SK-N-SH treated with all-trans-retinoic acid at 6 μM for 48 hours (cell line): ENCODE measurements at regions not wholly inside any gene's neighbourhood (a gene's known extent, or its start where the extent isn't known, plus 50 kb on each side); places are given as distances from the start of the nearest gene placed in this dataset.

Source experiments
- ATAC-seq: fragments of 200-7000 bp; cut with Tn5 transposase; 3 replicates; pipeline ENCODE4 v1.9.1; 2020; ENCODE audit warnings: mild to moderate bottlenecking, moderate library complexity
- ARNTL ChIP-seq: fragments of 450-650 bp; formaldehyde crosslinking; IDR thresholded peaks from 2 replicates; pipeline ENCODE4 v1.5.0; 2020; ENCODE audit warnings: low read depth, mild to moderate bottlenecking, moderate library complexity, borderline replicate concordance
- BACH2 ChIP-seq: fragments of 250-450 bp; sonication (Bioruptor Pico); IDR thresholded peaks from 2 replicates; pipeline ENCODE4 v1.9.0; 2021; ENCODE audit warnings: mild to moderate bottlenecking, borderline replicate concordance
- CSDC2 ChIP-seq: fragments of 250-450 bp; sonication (Bioruptor Pico); IDR thresholded peaks from 2 replicates; pipeline ENCODE4 v1.5.0; 2020; ENCODE audit warnings: mild to moderate bottlenecking, moderate library complexity
- ESRRG ChIP-seq: fragments of 250-450 bp; sonication (Bioruptor Pico); IDR thresholded peaks from 2 replicates; pipeline ENCODE4 v1.6.1; 2021; ENCODE audit warnings: mild to moderate bottlenecking
- GLIS3 ChIP-seq: fragments of 250-450 bp; sonication (Bioruptor Pico); IDR thresholded peaks from 2 replicates; pipeline ENCODE4 v1.5.0; 2020; ENCODE audit warnings: mild to moderate bottlenecking, moderate library complexity
- ISL1 ChIP-seq: fragments of 250-450 bp; sonication (Bioruptor Pico); IDR thresholded peaks from 2 replicates; pipeline ENCODE4 v2.1.2; 2022; ENCODE audit warnings: mild to moderate bottlenecking, moderate library complexity
- OSR1 ChIP-seq: fragments of 250-450 bp; sonication (Bioruptor Pico); IDR thresholded peaks from 2 replicates; pipeline ENCODE4 v1.8.0; 2022; ENCODE audit warnings: moderate library complexity, mild to moderate bottlenecking, inconsistent platforms
- PPARA ChIP-seq: fragments of 250-450 bp; sonication (Bioruptor Pico); IDR thresholded peaks from 2 replicates; pipeline ENCODE4 v1.5.0; 2020; ENCODE audit warnings: mild to moderate bottlenecking, borderline replicate concordance
- RARB ChIP-seq: fragments of 250-450 bp; sonication (Bioruptor Pico); IDR thresholded peaks from 2 replicates; pipeline ENCODE4 v1.8.0; 2021; ENCODE audit warnings: mild to moderate bottlenecking, moderate library complexity
- SNAI2 ChIP-seq: fragments of 250-450 bp; sonication (Bioruptor Pico); IDR thresholded peaks from 2 replicates; pipeline ENCODE4 v1.5.0; 2020; ENCODE audit warnings: mild to moderate bottlenecking, moderate library complexity
- TCF4 ChIP-seq: fragments of 250-450 bp; sonication (Bioruptor Pico); IDR thresholded peaks from 2 replicates; pipeline ENCODE4 v1.8.0; 2021; ENCODE audit warnings: mild to moderate bottlenecking, moderate library complexity, borderline replicate concordance
- TOX ChIP-seq: fragments of 250-450 bp; sonication (Bioruptor Pico); IDR thresholded peaks from 2 replicates; pipeline ENCODE4 v1.8.0; 2021; ENCODE audit warnings: mild to moderate bottlenecking, moderate library complexity, borderline replicate concordance
- ZC3H10 ChIP-seq: fragments of 250-450 bp; sonication (Bioruptor Pico); IDR thresholded peaks from 2 replicates; pipeline ENCODE4 v1.5.1; 2021; ENCODE audit warnings: mild to moderate bottlenecking, moderate library complexity
- ZFP3 ChIP-seq: fragments of 250-450 bp; sonication (Bioruptor Pico); IDR thresholded peaks from 2 replicates; pipeline ENCODE4 v1.5.0; 2020; ENCODE audit warnings: mild to moderate bottlenecking, moderate library complexity
- ZFP30 ChIP-seq: fragments of 450-650 bp; formaldehyde crosslinking; IDR thresholded peaks from 2 replicates; pipeline ENCODE4 v1.5.0; 2022; ENCODE audit warnings: mild to moderate bottlenecking, moderate library complexity
- ZNF565 ChIP-seq: fragments of 450-650 bp; formaldehyde crosslinking; conservative IDR thresholded peaks from 2 replicates; pipeline ENCODE4 v1.5.0; 2020; ENCODE audit warnings: low read depth, mild to moderate bottlenecking, moderate library complexity
- ZNF70 ChIP-seq: fragments of 450-650 bp; formaldehyde crosslinking; IDR thresholded peaks from 2 replicates; pipeline ENCODE4 v1.5.0; 2020; ENCODE audit warnings: mild to moderate bottlenecking, moderate library complexity
- ZNF8 ChIP-seq: fragments of 450-650 bp; formaldehyde crosslinking; IDR thresholded peaks from 2 replicates; pipeline ENCODE4 v1.5.0; 2020; ENCODE audit warnings: mild to moderate bottlenecking, moderate library complexity
- TF ChIP-seq, protein P1 (sequence below): fragments of 250-450 bp; sonication (Bioruptor Pico); IDR thresholded peaks from 2 replicates; pipeline ENCODE4 v1.8.0; 2021; ENCODE audit warnings: low read depth, mild to moderate bottlenecking, moderate library complexity, borderline replicate concordance
- TF ChIP-seq, protein P2 (sequence below): fragments of 250-450 bp; sonication (Bioruptor Pico); IDR thresholded peaks from 2 replicates; pipeline ENCODE4 v1.5.1; 2021; ENCODE audit warnings: mild to moderate bottlenecking, moderate library complexity
- TF ChIP-seq, protein P3 (sequence below): fragments of 250-450 bp; sonication (Bioruptor Pico); IDR thresholded peaks from 2 replicates; pipeline ENCODE4 v1.5.1; 2020; ENCODE audit warnings: low read depth, mild to moderate bottlenecking, moderate library complexity
- TF ChIP-seq, protein P4 (sequence below): fragments of 250-450 bp; sonication (Bioruptor Pico); IDR thresholded peaks from 2 replicates; pipeline ENCODE4 v1.5.0; 2020; ENCODE audit warnings: mild to moderate bottlenecking, moderate library complexity

DNA sequence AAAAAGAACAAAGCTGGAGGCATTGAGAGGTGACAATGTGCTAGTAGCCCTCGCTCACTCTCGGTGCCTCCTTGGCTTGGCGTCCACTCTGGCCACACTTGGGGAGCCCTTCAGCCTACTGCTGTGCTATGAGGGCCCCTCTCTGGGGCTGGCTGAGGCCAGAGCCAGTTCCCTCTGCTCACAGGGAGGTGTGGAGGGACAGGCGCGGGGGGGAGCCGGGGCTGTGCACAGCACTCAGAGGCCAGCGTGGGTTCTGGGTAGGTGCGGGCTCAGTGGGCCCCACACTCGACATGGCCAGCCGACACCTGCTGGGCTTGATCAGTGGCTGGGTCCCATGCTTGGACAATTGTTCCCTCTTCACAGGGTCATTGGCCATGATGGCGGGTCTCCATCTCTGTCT, 202.5 kb upstream of the GRAMD2B start:
- ATAC-seq: no peak
- TF ChIP-seq ZNF565 (CRISPR knock-in tag) (no peak), ZFP30 (CRISPR knock-in tag) (no peak), ESRRG (CRISPR knock-in tag) (no peak), ZC3H10 (CRISPR knock-in tag) (no peak), SNAI2 (CRISPR knock-in tag) (no peak), BACH2 (CRISPR knock-in tag) (no peak), OSR1 (CRISPR knock-in tag) (no peak), ZFP3 (CRISPR knock-in tag) (no peak), ZNF70 (no peak), CSDC2 (CRISPR knock-in tag) (no peak)
- TF ChIP-seq, protein P1, sequence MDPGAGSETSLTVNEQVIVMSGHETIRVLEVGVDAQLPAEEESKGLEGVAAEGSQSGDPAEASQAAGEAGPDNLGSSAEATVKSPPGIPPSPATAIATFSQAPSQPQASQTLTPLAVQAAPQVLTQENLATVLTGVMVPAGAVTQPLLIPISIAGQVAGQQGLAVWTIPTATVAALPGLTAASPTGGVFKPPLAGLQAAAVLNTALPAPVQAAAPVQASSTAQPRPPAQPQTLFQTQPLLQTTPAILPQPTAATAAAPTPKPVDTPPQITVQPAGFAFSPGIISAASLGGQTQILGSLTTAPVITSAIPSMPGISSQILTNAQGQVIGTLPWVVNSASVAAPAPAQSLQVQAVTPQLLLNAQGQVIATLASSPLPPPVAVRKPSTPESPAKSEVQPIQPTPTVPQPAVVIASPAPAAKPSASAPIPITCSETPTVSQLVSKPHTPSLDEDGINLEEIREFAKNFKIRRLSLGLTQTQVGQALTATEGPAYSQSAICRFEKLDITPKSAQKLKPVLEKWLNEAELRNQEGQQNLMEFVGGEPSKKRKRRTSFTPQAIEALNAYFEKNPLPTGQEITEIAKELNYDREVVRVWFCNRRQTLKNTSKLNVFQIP (CRISPR knock-in tag): no peak
- TF ChIP-seq, protein P2, sequence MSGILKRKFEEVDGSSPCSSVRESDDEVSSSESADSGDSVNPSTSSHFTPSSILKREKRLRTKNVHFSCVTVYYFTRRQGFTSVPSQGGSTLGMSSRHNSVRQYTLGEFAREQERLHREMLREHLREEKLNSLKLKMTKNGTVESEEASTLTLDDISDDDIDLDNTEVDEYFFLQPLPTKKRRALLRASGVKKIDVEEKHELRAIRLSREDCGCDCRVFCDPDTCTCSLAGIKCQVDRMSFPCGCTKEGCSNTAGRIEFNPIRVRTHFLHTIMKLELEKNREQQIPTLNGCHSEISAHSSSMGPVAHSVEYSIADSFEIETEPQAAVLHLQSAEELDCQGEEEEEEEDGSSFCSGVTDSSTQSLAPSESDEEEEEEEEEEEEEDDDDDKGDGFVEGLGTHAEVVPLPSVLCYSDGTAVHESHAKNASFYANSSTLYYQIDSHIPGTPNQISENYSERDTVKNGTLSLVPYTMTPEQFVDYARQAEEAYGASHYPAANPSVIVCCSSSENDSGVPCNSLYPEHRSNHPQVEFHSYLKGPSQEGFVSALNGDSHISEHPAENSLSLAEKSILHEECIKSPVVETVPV (CRISPR knock-in tag): no peak
- TF ChIP-seq, protein P3, sequence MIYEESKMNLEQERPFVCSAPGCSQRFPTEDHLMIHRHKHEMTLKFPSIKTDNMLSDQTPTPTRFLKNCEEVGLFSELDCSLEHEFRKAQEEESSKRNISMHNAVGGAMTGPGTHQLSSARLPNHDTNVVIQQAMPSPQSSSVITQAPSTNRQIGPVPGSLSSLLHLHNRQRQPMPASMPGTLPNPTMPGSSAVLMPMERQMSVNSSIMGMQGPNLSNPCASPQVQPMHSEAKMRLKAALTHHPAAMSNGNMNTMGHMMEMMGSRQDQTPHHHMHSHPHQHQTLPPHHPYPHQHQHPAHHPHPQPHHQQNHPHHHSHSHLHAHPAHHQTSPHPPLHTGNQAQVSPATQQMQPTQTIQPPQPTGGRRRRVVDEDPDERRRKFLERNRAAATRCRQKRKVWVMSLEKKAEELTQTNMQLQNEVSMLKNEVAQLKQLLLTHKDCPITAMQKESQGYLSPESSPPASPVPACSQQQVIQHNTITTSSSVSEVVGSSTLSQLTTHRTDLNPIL (CRISPR knock-in tag): no peak

DNA sequence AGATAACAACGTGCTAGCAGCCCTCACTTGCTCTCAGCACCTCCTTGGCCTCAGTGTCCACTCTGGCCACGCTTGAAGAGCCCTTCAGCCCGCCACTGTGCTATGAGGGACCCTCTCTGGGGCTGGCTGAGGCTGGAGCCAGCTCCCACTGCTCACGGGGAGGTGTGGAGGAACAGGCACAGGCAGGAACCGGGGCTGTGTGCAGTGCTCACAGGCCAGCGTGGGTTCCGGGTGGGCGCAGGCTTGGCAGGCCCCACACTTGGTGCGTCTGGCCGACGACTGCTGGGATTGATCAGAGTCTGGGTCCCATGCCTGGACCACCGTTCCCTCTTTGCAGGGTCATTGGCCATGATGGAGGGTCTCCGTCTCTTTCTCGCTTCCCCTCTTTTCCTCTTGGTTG, 194.3 kb upstream of the GRAMD2B start:
- no peak for TF ChIP-seq ESRRG (CRISPR knock-in tag)
- TF ChIP-seq, all 23 proteins: peak for 0

DNA sequence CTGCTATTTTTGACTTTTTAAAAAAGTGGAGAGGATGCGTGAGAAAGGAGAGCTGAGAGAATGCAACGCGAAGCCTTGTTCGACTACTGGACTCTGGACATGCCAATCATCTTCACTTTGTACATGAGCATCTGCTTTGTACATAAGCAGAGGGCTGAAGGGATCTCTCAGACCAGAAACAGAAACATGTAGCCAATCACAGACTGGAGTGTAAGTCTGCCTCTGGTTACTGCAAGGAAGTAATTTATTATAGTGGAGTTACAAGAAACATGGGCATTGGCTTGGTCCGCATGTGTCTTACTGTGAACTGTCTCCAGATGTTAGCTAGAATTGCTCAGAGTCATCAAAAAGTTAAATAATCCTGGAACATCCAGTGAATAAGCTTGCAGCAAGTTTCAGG, 190.0 kb upstream of the GRAMD2B start:
- ATAC-seq: no peak
- TF ChIP-seq TCF4 (CRISPR knock-in tag) (no peak), ESRRG (CRISPR knock-in tag) (no peak), SNAI2 (CRISPR knock-in tag) (no peak), ZFP3 (CRISPR knock-in tag) (no peak), ZNF8 (CRISPR knock-in tag) (no peak)
- TF ChIP-seq, all 23 proteins: peak for 0

More for the DNA sequence above, 194.3 kb upstream of the GRAMD2B start:
- no peak for ATAC-seq

DNA sequence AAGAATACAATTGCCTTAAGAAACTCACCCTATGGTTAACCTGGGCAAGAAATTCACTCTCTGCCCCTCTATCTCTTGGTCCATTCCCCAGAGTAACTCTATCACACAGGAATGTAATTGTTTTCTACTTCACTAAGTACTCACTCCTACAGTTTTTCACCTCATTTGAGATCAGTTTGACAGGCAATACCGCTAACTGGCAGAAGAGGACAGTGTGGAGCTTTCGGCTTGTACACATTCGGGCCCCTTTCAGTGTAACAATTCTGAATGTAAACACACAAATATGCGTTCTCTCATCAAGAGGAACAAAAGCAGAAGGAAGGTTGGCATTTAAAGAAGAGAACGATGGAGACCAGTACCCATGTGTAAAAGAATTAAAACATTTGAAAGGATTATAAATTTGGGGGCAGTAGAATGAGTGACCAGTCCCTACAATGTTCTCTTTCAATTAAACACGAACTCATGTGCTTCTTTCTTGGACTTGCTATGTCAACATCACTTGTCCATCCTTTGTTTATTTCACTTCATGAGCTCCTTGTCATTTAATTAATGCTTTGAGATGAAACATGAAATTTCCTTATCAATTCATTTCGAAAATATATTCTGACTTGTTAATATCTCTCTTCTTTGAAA, 188.5 kb upstream of the GRAMD2B start:
- TF ChIP-seq ESRRG (CRISPR knock-in tag): no peak
- TF ChIP-seq ZNF8 (CRISPR knock-in tag): no peak
- TF ChIP-seq PPARA: no peak
- TF ChIP-seq, protein P4, sequence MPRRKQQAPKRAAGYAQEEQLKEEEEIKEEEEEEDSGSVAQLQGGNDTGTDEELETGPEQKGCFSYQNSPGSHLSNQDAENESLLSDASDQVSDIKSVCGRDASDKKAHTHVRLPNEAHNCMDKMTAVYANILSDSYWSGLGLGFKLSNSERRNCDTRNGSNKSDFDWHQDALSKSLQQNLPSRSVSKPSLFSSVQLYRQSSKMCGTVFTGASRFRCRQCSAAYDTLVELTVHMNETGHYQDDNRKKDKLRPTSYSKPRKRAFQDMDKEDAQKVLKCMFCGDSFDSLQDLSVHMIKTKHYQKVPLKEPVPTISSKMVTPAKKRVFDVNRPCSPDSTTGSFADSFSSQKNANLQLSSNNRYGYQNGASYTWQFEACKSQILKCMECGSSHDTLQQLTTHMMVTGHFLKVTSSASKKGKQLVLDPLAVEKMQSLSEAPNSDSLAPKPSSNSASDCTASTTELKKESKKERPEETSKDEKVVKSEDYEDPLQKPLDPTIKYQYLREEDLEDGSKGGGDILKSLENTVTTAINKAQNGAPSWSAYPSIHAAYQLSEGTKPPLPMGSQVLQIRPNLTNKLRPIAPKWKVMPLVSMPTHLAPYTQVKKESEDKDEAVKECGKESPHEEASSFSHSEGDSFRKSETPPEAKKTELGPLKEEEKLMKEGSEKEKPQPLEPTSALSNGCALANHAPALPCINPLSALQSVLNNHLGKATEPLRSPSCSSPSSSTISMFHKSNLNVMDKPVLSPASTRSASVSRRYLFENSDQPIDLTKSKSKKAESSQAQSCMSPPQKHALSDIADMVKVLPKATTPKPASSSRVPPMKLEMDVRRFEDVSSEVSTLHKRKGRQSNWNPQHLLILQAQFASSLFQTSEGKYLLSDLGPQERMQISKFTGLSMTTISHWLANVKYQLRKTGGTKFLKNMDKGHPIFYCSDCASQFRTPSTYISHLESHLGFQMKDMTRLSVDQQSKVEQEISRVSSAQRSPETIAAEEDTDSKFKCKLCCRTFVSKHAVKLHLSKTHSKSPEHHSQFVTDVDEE (CRISPR knock-in tag): no peak
- no peak for TF ChIP-seq BACH2 (CRISPR knock-in tag)
- TF ChIP-seq ZNF565 (CRISPR knock-in tag): no peak
- no peak for TF ChIP-seq ZNF70
- TF ChIP-seq GLIS3 (CRISPR knock-in tag): no peak
- TF ChIP-seq TCF4 (CRISPR knock-in tag): no peak
- no peak for TF ChIP-seq RARB (CRISPR knock-in tag)
- ATAC-seq: peak; percentile 88

DNA sequence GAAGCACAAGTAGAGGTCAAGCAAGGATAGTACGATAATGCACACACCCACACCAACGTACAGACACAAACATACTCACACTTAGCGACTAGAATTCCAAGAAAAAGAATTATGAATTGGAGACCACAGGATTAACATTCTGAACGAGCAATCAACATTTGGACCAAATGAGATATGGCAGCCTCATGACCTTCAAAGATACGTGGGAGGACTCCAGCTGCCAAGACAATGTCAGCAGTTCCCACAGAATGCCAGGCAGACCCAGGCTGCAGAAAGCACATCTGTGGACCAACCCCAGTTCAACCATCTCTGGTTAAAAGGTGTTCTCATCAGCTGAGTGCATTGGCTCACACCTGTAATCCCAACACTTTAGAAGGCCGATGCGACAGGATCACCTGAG, 187.6 kb upstream of the GRAMD2B start:
- ATAC-seq: no peak
- TF ChIP-seq ISL1 (CRISPR knock-in tag) (no peak), PPARA (no peak), GLIS3 (CRISPR knock-in tag) (no peak), SNAI2 (CRISPR knock-in tag) (no peak), ZFP30 (CRISPR knock-in tag) (no peak), ZNF8 (CRISPR knock-in tag) (no peak), ZNF565 (CRISPR knock-in tag) (no peak), ARNTL (CRISPR knock-in tag) (no peak), TOX (CRISPR knock-in tag) (no peak), ESRRG (CRISPR knock-in tag) (no peak), BACH2 (CRISPR knock-in tag) (no peak), ZNF70 (no peak)
- TF ChIP-seq, protein P2 (CRISPR knock-in tag): no peak
- TF ChIP-seq, protein P3 (CRISPR knock-in tag): no peak
